GM12865 (cell line): ENCODE measurements at regions not wholly inside any gene's neighbourhood (a gene's known extent, or its start where the extent isn't known, plus 50 kb on each side); places are given as distances from the start of the nearest gene placed in this dataset.

ENCODE experiments used
- DNase-seq: peaks from one replicate; pipeline ENCODE4 v3.0.0; 2010; ENCODE audit warnings: low read depth
- H3K4me3 ChIP-seq: 2 replicates; pipeline ENCODE4 v1.5.1; 2011; ENCODE audit warnings: mild to moderate bottlenecking, low read depth, low read length, control low read depth
- TF ChIP-seq, protein P1 (sequence below): IDR thresholded peaks from 2 replicates; pipeline ENCODE4 v1.5.1; 2011; ENCODE audit warnings: low read length, control low read depth, low read depth, inconsistent platforms; ENCODE audit not compliant: insufficient read depth; ENCODE audit errors: missing control alignments

DNA sequence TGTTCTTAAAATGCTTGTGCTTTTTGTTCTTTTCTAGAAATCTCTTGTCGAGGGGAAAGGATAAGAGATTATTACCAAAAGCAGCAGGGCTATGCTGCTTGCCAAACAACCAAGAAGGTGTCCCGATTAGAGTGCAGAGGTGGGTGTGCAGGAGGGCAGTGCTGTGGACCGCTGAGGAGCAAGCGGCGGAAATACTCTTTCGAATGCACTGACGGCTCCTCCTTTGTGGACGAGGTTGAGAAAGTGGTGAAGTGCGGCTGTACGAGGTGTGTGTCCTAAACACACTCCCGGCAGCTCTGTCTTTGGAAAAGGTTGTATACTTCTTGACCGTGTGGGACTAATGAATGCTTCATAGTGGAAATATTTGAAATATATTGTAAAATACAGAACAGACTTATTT, 81.5 kb upstream of the PACRGL start:
- TF ChIP-seq, protein P1, sequence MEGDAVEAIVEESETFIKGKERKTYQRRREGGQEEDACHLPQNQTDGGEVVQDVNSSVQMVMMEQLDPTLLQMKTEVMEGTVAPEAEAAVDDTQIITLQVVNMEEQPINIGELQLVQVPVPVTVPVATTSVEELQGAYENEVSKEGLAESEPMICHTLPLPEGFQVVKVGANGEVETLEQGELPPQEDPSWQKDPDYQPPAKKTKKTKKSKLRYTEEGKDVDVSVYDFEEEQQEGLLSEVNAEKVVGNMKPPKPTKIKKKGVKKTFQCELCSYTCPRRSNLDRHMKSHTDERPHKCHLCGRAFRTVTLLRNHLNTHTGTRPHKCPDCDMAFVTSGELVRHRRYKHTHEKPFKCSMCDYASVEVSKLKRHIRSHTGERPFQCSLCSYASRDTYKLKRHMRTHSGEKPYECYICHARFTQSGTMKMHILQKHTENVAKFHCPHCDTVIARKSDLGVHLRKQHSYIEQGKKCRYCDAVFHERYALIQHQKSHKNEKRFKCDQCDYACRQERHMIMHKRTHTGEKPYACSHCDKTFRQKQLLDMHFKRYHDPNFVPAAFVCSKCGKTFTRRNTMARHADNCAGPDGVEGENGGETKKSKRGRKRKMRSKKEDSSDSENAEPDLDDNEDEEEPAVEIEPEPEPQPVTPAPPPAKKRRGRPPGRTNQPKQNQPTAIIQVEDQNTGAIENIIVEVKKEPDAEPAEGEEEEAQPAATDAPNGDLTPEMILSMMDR, result no peak
- no peak overlapping the region for H3K4me3 ChIP-seq
- no peak for DNase-seq

DNA sequence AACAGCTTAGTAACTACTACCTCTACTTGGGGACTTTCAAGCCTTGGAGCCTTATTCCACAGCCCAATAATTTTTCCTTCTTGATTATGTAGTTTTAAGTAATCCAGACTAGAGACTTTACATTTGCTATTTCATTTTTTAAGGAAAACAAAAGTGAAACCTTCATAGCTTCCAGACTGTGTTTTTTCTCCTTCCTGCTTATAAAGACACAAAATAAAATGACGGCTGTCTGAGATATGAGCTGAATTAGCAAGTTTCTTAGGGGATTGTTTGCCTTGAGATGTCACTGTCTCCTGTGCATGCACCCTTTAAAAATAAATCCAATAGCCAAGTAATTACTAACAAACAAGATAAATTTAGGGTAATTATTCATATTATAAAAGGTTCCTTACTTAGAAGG, 78.8 kb upstream of the PACRGL start:
- no peak for DNase-seq
- TF ChIP-seq, protein P1, result no peak
- no peak overlapping the region for H3K4me3 ChIP-seq

DNA sequence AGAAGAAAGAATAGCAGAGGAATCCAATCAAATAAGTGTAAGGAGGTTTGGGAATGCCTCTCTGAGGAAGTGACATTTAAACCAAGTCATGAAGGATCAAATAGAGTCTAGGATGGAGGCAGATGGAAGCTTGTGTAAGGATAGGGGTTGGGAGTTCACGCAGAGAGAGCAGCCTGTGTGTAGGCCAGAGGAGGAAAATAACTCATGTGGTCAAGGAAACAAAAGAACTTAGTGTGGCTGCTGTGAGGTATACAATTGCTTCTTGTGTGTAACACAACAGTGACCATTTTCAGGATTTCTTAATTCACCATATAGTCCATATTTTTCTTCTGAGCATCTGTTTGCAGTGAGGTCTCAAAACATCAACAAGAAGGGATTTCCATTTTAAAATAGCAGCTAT, 77.6 kb upstream of the PACRGL start:
- DNase-seq, result no peak
- no peak overlapping the region for H3K4me3 ChIP-seq
- TF ChIP-seq, protein P1, result no peak

DNA sequence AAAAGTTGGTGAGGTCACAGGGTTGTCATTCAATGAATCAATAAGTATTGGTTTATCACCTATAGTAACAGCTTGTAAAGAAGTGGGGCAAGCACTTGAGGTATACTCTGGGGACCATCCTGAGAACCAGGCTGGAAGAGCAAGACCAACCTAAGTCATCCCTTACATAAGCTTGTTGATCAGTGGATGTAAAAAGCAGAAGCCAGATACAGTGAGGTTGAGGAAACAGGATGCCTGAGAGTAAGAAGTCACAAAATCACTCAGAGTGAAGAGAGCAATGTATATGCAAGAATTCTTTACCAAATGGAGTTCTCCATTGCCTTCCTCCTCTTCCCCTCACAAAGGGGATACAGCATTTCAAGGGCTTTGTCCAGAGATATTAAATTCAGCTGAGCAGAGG, 76.3 kb upstream of the PACRGL start:
- no peak for DNase-seq
- TF ChIP-seq, protein P1, result no peak
- no peak overlapping the region for H3K4me3 ChIP-seq

DNA sequence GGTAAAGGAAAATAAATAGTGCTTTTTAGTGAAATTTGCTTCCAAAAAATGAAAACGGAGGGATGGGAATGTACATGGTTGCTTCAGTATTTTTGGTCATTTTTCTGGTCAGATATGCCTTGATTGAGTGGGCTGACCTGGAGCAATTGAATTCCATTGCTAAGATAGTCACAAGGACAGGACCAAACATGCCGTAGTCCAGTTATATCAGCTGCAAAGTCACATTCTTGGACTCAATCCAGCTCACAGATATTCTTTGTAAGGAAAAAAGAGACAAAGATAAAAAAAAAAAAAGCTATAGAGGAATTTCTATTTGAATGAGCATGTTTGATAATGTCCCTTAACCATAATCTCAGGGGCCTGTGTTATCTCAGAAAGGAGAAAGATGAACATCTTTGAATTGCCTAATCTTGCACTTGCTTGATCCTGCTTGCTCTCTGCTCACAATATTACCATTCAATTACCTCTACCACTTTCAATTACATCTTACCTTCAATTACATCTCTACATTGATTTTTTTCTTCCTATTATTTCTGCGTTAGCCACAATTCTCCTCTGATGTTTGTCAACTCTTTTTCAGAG, 75.4 kb upstream of the PACRGL start:
- no peak overlapping the region for H3K4me3 ChIP-seq
- no peak for DNase-seq
- TF ChIP-seq, protein P1, result no peak

DNA sequence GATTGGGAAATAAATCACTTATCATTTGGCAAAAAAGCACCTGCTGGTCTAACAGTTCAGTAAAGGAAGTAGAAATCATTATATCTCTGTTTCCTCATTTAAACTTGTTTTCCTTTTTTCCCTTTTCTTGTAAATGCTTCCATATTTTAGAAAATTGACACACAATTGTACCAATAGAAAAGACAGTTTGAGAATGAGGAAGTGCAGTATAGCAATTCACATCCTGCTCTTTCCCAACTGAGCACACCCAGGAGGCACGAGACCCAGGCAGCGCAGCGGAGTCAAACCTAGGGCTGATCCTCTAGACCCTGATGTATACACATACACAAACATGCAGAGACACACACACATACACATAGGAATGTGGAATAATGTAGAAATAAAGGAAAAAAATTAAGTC, 74.8 kb upstream of the PACRGL start:
- DNase-seq, result no peak
- no peak overlapping the region for H3K4me3 ChIP-seq
- TF ChIP-seq, protein P1, result no peak

DNA sequence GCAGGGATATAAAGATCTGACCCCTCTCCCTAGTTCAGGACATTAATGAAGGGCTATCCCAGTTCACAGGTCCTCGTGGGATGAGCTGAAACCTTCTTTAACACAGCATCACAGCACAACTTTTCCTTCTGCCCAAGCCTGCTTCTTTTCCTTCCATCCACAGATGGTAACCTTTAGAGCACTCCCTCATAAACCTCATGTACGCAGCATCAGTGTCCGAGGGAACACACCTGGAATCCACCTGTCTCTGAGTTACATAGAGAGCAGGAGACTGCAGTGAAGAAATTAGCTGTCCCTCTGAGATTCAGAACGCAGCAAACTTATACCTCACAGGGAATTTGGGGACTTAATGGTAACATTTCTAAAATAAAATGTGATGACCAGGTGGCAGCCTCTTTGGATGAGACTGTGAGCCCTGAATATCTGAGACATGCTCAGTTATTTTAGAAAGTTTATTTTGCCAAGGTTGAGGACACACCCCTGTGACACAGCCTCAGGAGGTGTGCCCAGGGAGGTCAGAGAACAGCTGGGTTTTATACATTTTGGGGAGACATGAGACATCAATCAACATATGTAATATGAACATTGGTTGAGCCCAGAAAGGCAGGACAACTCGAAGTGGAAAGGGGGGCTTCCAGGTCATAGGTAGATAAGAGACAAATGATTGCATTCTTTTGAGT, 73.8 kb upstream of the PACRGL start:
- DNase-seq, result no peak
- no peak overlapping the region for H3K4me3 ChIP-seq
- TF ChIP-seq, protein P1, result no peak
